ENCODE measurements at regions not wholly inside any gene's neighbourhood (a gene's known extent, or its start where the extent isn't known, plus 50 kb on each side); places are given as distances from the start of the nearest gene placed in this dataset.

- DNase-seq, result no peak
- no peaks in the 10 kb centered on the region for H3K27me3 ChIP-seq
- no peak for TF ChIP-seq CTCF (IDR thresholded peaks at IDR 0.05 in 4 of 5, conservative IDR thresholded peaks at IDR 0.05 in 1 of 5)
- TF ChIP-seq POLR2A (IDR thresholded peaks at IDR 0.05), result no peak
- intact Hi-C loops (cut with DNase I; ENCODE audit: low total_unique reads), result no loop called here
- H3K9me3 ChIP-seq, result no peaks in the 10 kb centered on the region
- no peaks in the 10 kb centered on the region for H3K36me3 ChIP-seq
- H3K27ac ChIP-seq, result no peak overlapping the region
- in situ Hi-C loops (cut with MboI; ENCODE audit: low sequenced_read_pairs in 4 of 4), result no loop called here
- H3K4me3 ChIP-seq, result no peak overlapping the region
- ATAC-seq, result no peak
- no peaks in the 10 kb centered on the region for H3K4me1 ChIP-seq
These were observed 255.9 kb upstream of the SMIM21 start for GRCh38 chr18:75683426-75683825.

- in situ Hi-C loops (cut with MboI; ENCODE audit: low sequenced_read_pairs in 4 of 4), result no loop called here
- intact Hi-C loops (cut with DNase I; ENCODE audit: low total_unique reads), result no loop called here
- H3K4me1 ChIP-seq, result no peaks in the 10 kb centered on the region
- no peak overlapping the region for H3K4me3 ChIP-seq
- TF ChIP-seq CTCF (IDR thresholded peaks at IDR 0.05 in 4 of 5, conservative IDR thresholded peaks at IDR 0.05 in 1 of 5), result no peak
- TF ChIP-seq POLR2A (IDR thresholded peaks at IDR 0.05), result no peak
- no peaks in the 10 kb centered on the region for H3K36me3 ChIP-seq
- no peak for DNase-seq
- no peak overlapping the region for H3K27ac ChIP-seq
- H3K9me3 ChIP-seq, result no peaks in the 10 kb centered on the region
- no peak for ATAC-seq
- H3K27me3 ChIP-seq, result no peaks in the 10 kb centered on the region
These were observed 254.1 kb upstream of the SMIM21 start for GRCh38 chr18:75681538-75682115.

DNA sequence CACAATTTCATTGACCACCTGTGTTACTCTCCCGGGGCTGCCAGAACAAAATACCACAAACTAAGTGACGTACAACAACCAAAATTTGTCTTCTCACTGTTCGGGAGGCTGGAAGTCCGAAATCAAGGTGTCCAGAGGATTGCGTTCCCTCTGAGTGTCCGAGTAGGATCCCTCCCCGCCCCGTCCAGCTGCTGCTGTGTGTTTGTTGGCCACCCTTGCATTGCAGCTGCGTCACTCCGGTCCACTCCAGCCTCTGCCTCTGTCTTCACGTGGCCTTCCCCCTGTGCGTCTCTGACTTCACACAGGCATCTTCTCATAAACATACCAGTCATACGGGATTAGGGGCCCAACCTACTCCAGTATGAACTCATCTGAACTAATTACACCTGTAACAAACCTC lies 251.8 kb upstream of the SMIM21 start:
- Histone ChIP-seq H3K27ac (no peak overlapping the region), H3K9me3 (no peaks in the 10 kb centered on the region), H3K4me1 (no peaks in the 10 kb centered on the region), H3K36me3 (no peaks in the 10 kb centered on the region), H3K4me3 (no peak overlapping the region), H3K27me3 (no peaks in the 10 kb centered on the region)
- intact Hi-C loops (cut with DNase I; ENCODE audit: low total_unique reads), result no loop called here
- ATAC-seq (peak in 1 of 2 donors; percentile 24), DNase-seq (peak in 1 of 2 donors; percentile 31)
- TF ChIP-seq CTCF (IDR thresholded peaks at IDR 0.05 in 4 of 5, conservative IDR thresholded peaks at IDR 0.05 in 1 of 5) (no peak), POLR2A (IDR thresholded peaks at IDR 0.05) (no peak)
- in situ Hi-C loops (cut with MboI; ENCODE audit: low sequenced_read_pairs in 4 of 4), result no loop called here

- DNase-seq, result no peak
- no peaks in the 10 kb centered on the region for H3K9me3 ChIP-seq
- H3K4me1 ChIP-seq, result no peaks in the 10 kb centered on the region
- H3K27me3 ChIP-seq, result no peaks in the 10 kb centered on the region
- in situ Hi-C loops (cut with MboI; ENCODE audit: low sequenced_read_pairs in 4 of 4), result no loop called here
- no peaks in the 10 kb centered on the region for H3K36me3 ChIP-seq
- no peak overlapping the region for H3K27ac ChIP-seq
- H3K4me3 ChIP-seq, result no peak overlapping the region
- TF ChIP-seq POLR2A (IDR thresholded peaks at IDR 0.05) (no peak), CTCF (IDR thresholded peaks at IDR 0.05 in 4 of 5, conservative IDR thresholded peaks at IDR 0.05 in 1 of 5) (no peak)
- intact Hi-C loops (cut with DNase I; ENCODE audit: low total_unique reads), result no loop called here
- ATAC-seq, result no peak
These were observed 251.1 kb upstream of the SMIM21 start for GRCh38 chr18:75678627-75679026.
